Lower leg skin (tissue), 4 donors: ENCODE measurements at regions not wholly inside any gene's neighbourhood (a gene's known extent, or its start where the extent isn't known, plus 50 kb on each side); places are given as distances from the start of the nearest gene placed in this dataset.
"Not testable (repeated sequence)": the region's sequence is repeated elsewhere in the genome, so short reads cannot be mapped to it uniquely, and the experiment has no call there.

Experiments used
- DNase-seq, 2 donors: peaks; one replicate each; pipeline ENCODE4 v3.0.0-alpha.2; 2019; ENCODE audit warnings: low spot score in 2 of 2
- H3K4me3 ChIP-seq: fragments of 200-600 bp; sonication (generic); 2 replicates; pipeline ENCODE4 v1.5.1; 2017; ENCODE audit warnings: mild to moderate bottlenecking, low read depth; ENCODE audit not compliant: poor library complexity, severe bottlenecking
- CTCF ChIP-seq, 3 donors: fragments of 450-650 bp; IDR thresholded peaks; one replicate each; pipeline ENCODE4 v1.5.1; 2016; ENCODE audit warnings: antibody characterized with exemption in 3 of 3, mild to moderate bottlenecking in 3 of 3, moderate library complexity in 2 of 3
- POLR2A ChIP-seq, 2 donors: fragments of 450-650 bp; IDR thresholded peaks; one replicate each; pipeline ENCODE4 v1.6.1; 2016 to 2017; ENCODE audit warnings: antibody characterized with exemption in 2 of 2, mild to moderate bottlenecking in 1 of 2, moderate library complexity in 1 of 2
- WGBS, 2 donors: methylation state at CpG; one replicate each; pipeline ENCODE4 v1.1.5; 2018; 5-methylcytosine and 5-hydroxymethylcytosine counted together
- intact Hi-C: fragments of 100-400 bp; cut with DNase I; formaldehyde crosslinking; loops from one replicate; pipeline ENCODE4 v1.15.0; 2023; ENCODE audit warnings: low total_unique reads

GRCh38 chr3:132119531-132119930, 84.7 kb upstream of the CPNE4 start:
- no peak overlapping the region for H3K4me3 ChIP-seq
- 37 to 40% methylated on average over 1 of the region's 1 CpG for WGBS, 2 donors
- no peak for DNase-seq
- intact Hi-C loops = no loop called here
- TF ChIP-seq POLR2A (IDR thresholded peaks at IDR 0.05) = no peak
- TF ChIP-seq CTCF (IDR thresholded peaks at IDR 0.05) = no peak

- 74 to 76% methylated on average over 3 of the region's 3 CpGs for WGBS, 2 donors
- TF ChIP-seq POLR2A (IDR thresholded peaks at IDR 0.05) (no peak), CTCF (IDR thresholded peaks at IDR 0.05) (no peak)
- DNase-seq = no peak
- intact Hi-C loops = no loop called here
- no peak overlapping the region for H3K4me3 ChIP-seq
Observed at GRCh38 chr3:132124096-132124495, 89.3 kb upstream of the CPNE4 start.

DNA sequence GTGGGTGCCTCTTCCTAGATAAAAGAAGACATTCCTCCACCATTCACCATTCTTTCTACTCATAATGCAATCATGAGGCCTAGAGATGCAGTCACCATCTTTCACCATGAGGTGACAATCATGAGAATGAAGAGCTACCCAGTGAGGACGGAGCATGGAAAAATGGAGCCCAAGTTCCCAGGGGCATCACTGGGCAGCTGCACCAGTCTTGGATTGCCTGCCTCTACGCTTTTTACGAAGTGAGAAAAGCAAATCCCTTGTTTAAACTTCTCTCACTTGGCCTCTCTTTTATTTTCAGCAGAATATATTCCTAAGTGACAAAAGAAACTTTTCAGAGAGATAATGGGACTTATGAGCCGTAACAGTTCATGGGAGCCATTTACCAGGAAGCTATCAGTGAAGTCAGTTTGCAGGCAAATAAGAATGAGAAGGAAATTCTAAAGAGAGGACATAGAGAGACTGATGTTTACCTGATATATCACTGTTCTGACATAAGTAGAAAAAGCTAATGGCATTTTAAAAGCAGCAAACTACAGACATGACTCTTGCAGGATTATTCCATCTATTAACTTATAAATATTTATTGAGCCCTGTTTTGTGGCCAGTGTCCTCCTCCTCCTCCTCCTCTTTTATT, 90.0 kb upstream of the CPNE4 start:
- DNase-seq = no peak
- intact Hi-C loops = no loop called here
- 84 to 85% methylated on average over 4 of the region's 4 CpGs for WGBS, 2 donors
- TF ChIP-seq CTCF (IDR thresholded peaks at IDR 0.05) = no peak
- no peak for TF ChIP-seq POLR2A (IDR thresholded peaks at IDR 0.05)
- H3K4me3 ChIP-seq = no peak overlapping the region

DNA sequence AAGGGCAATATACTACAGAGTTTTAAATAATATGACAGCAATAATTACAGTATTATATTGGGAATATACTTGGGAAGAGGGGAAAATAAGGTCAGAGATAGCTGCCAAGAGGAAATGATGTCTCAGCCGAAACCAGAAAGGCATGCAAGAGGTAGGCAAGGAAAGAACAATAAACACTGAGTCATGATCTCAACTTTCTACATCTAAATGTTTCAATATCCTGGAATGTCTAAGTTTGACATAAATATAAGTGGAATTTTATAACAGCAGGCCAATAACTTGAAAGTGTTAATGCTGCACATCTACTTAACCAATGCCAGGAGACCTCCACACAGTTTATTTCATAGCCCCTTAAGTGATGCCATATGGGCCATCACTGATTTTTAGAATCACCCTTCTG, 99.8 kb upstream of the CPNE4 start:
- no peak for TF ChIP-seq CTCF (IDR thresholded peaks at IDR 0.05)
- TF ChIP-seq POLR2A (IDR thresholded peaks at IDR 0.05) = no peak
- DNase-seq = no peak
- WGBS, 2 donors = 15 to 29% methylated on average over 1 of the region's 1 CpG
- intact Hi-C loops = no loop called here
- H3K4me3 ChIP-seq = no peak overlapping the region

DNA sequence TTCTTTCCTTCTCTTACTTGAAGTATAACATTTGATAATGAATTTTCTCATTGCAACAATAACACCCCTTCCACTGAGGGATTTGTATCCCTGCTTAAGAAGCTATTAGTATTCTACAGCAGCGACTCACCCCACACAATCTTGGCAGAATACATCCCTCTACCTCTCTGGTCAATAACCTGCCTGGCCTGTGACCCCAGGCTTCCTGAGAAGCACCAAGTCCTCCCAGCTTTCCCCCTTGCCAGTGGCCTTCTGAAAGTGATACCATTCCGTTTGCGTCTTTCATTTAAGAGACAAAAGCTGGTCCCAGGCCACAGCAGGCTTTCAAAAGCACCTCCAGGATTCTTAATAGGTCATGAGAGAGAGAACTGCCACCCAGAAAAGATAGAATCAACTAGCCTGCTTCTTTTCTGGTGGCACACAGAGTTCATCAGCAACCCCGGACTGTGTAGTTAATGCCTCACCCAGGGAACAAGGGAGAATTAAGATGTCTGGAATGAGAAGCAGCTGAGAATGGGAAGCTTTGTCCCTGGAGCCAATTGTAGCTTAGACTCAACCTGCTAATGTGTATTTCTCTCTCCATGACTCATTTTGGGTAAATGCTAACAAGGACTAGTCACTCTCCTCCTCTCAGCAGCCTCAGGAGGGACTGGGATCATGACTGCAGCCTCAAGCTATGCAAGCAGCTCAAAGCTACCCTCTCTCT, 101.0 kb upstream of the CPNE4 start:
- intact Hi-C loops = no loop called here
- TF ChIP-seq CTCF (IDR thresholded peaks at IDR 0.05) (no peak), POLR2A (IDR thresholded peaks at IDR 0.05) (no peak)
- WGBS, 2 donors = 56 to 69% methylated on average over 4 of the region's 4 CpGs
- no peak overlapping the region for H3K4me3 ChIP-seq
- DNase-seq = no peak

DNA sequence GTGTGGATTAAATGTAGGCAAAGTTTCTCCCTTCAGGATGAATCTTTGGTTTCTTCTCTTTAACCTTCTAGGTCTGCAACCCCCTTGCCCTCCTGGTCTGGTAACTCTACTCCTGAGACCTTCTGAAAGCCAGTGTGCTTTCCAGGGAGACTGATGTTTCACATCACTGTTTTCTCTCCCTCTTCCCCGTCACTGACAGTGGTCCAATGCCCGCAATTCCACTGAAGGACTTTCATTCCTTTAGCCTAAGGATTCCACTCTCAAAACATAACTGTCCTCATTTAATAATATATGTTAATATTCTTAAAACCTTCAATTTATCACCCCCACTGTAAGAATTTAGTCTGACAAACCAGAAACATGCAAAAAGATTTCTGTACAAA, 101.5 kb upstream of the CPNE4 start:
- 60 to 79% methylated on average over 2 of the region's 2 CpGs for WGBS, 2 donors
- DNase-seq = no peak
- TF ChIP-seq CTCF (IDR thresholded peaks at IDR 0.05) (no peak), POLR2A (IDR thresholded peaks at IDR 0.05) (no peak)
- intact Hi-C loops = no loop called here
- no peak overlapping the region for H3K4me3 ChIP-seq

DNA sequence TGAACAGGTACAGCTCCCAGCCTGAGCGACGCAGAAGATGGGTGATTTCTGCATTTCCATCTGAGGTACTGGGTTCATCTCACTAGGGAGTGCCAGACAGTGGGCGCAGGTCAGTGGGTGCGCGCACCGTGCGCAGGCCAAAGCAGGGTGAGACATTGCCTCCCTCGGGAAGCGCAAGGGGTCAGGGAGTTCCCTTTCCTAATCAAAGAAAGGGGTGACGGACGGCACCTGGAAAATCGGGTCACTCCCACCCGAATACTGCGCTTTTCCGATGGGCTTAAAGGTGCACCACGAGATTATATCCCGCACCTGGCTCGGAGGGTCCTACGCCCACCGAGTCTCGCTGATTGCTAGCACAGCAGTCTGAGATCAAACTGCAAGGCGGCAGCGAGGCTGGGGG, 102.1 kb upstream of the CPNE4 start:
- 68 to 80% methylated on average over 23 of the region's 23 CpGs for WGBS, 2 donors
- intact Hi-C loops, DNase-seq, H3K4me3 ChIP-seq: not testable (repeated sequence)
